IPS-18a (cell line): ENCODE measurements at regions not wholly inside any gene's neighbourhood (a gene's known extent, or its start where the extent isn't known, plus 50 kb on each side); places are given as distances from the start of the nearest gene placed in this dataset.

Source experiments
- H3K27ac ChIP-seq: one replicate; pipeline ENCODE4 v1.5.1; 2013; ENCODE audit warnings: low read length
- H3K27me3 ChIP-seq: one replicate; pipeline ENCODE4 v1.6.1; 2013; ENCODE audit warnings: mild to moderate bottlenecking, low read length; ENCODE audit not compliant: control insufficient read depth, insufficient read depth
- H3K36me3 ChIP-seq: one replicate; pipeline ENCODE4 v1.6.1; 2013; ENCODE audit warnings: low read depth, low read length; ENCODE audit not compliant: control insufficient read depth
- H3K4me1 ChIP-seq: one replicate; pipeline ENCODE4 v1.6.1; 2013; ENCODE audit warnings: low read depth, low read length; ENCODE audit not compliant: control insufficient read depth
- H3K4me3 ChIP-seq: one replicate; pipeline ENCODE4 v1.5.1; 2013; ENCODE audit warnings: low read length
- H3K9ac ChIP-seq: one replicate; pipeline ENCODE4 v1.6.1; 2013; ENCODE audit warnings: mild to moderate bottlenecking, low read length, moderate library complexity
- H3K9me3 ChIP-seq: one replicate; pipeline ENCODE4 v1.6.1; 2013; ENCODE audit warnings: low read depth, low read length; ENCODE audit not compliant: control insufficient read depth

- no peak overlapping the region for H3K4me3 ChIP-seq
- no peak overlapping the region for H3K27ac ChIP-seq
- no peak overlapping the region for H3K9ac ChIP-seq
- no peaks in the 10 kb centered on the region for H3K27me3 ChIP-seq
- no peaks in the 10 kb centered on the region for H3K36me3 ChIP-seq
- H3K9me3 ChIP-seq: no peaks in the 10 kb centered on the region
- peaks cover 9% of the 10 kb centered on the region for H3K4me1 ChIP-seq
These were observed 233.0 kb upstream of the PRKD1 start for GRCh38 chr14:30160608-30161007.

DNA sequence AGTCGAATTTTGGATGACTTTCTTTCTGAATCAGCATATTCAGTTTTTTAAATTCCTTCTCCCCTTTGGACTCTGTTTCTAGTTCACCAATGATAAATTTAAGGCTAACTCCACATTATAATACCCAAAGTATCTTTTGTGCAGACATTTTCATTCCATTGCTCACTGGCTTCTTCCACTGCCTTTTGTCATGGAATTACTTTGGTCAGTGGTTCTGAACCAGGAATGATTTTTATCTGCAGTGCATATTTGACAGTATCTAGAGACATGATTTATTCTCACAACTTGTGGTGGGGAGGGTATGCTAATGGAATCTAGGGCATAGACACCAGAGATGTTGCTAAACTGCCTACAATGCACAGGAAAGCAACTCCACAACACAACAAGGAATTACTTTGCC is 234.4 kb upstream of the PRKD1 start:
- H3K4me1 ChIP-seq: peaks cover 9% of the 10 kb centered on the region
- no peak overlapping the region for H3K27ac ChIP-seq
- no peaks in the 10 kb centered on the region for H3K9me3 ChIP-seq
- no peaks in the 10 kb centered on the region for H3K27me3 ChIP-seq
- H3K4me3 ChIP-seq: no peak overlapping the region
- H3K36me3 ChIP-seq: no peaks in the 10 kb centered on the region
- H3K9ac ChIP-seq: no peak overlapping the region

DNA sequence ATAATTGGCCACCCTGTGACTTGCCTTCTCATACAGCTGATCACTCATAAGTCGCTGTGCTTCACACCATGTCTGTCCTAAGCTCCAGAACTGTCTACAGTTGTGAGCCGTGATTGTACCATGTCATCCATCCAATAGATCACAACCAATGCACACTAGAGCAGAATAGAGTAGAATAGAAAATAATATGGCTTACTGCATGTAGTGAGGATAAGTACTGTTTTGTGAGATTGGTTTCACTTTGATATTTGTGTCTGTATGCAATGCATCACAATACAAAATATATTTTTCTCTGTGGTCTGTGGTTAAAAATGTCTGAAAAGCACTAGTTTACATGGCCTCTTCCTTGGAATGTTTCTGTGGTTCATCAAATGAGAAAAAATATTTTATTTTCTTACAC is 237.6 kb upstream of the PRKD1 start:
- H3K27ac ChIP-seq: no peak overlapping the region
- no peaks in the 10 kb centered on the region for H3K9me3 ChIP-seq
- no peak overlapping the region for H3K4me3 ChIP-seq

GRCh38 chr14:30177781-30178180 is 250.1 kb upstream of the PRKD1 start:
- no peak overlapping the region for H3K27ac ChIP-seq
- H3K9ac ChIP-seq: no peak overlapping the region
- H3K4me1 ChIP-seq: no peaks in the 10 kb centered on the region
- no peaks in the 10 kb centered on the region for H3K9me3 ChIP-seq
- no peak overlapping the region for H3K4me3 ChIP-seq
- no peaks in the 10 kb centered on the region for H3K36me3 ChIP-seq
- no peaks in the 10 kb centered on the region for H3K27me3 ChIP-seq

More for the DNA sequence above, 237.6 kb upstream of the PRKD1 start:
- no peaks in the 10 kb centered on the region for H3K27me3 ChIP-seq
- no peaks in the 10 kb centered on the region for H3K4me1 ChIP-seq
- H3K36me3 ChIP-seq: no peaks in the 10 kb centered on the region
- H3K9ac ChIP-seq: no peak overlapping the region

GRCh38 chr14:30179381-30180130 is 251.9 kb upstream of the PRKD1 start:
- Histone ChIP-seq H3K36me3 (no peaks in the 10 kb centered on the region), H3K27me3 (no peaks in the 10 kb centered on the region), H3K4me1 (no peaks in the 10 kb centered on the region), H3K9me3 (no peaks in the 10 kb centered on the region), H3K27ac (no peak overlapping the region), H3K4me3 (no peak overlapping the region), H3K9ac (no peak overlapping the region)

DNA sequence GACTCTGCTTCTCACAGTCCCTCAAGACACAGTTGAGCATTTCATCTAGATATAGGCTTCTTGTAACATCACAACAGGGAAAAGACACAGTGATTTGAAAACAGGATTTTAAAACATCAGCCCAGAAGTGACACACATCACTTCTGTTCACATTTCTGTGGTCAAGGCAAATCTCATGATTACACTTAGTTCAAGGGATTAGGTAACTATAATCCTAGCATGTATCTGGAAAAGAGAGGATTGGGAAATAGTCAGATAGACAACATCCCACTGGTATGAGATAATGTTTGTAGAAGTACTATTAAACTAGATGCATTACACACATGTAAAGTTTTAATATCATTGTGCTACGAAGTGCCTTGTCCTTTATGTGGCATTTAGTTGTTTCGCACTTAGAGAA is 252.6 kb upstream of the PRKD1 start:
- Histone ChIP-seq H3K4me1 (no peaks in the 10 kb centered on the region), H3K27me3 (no peaks in the 10 kb centered on the region), H3K27ac (no peak overlapping the region), H3K36me3 (no peaks in the 10 kb centered on the region), H3K9ac (no peak overlapping the region), H3K4me3 (no peak overlapping the region), H3K9me3 (no peaks in the 10 kb centered on the region)

- Histone ChIP-seq H3K4me1 (no peaks in the 10 kb centered on the region), H3K4me3 (no peak overlapping the region), H3K27me3 (no peaks in the 10 kb centered on the region), H3K9ac (no peak overlapping the region), H3K27ac (no peak overlapping the region), H3K36me3 (no peaks in the 10 kb centered on the region), H3K9me3 (no peaks in the 10 kb centered on the region)
These were observed 258.2 kb upstream of the PRKD1 start for GRCh38 chr14:30185832-30186231.

DNA sequence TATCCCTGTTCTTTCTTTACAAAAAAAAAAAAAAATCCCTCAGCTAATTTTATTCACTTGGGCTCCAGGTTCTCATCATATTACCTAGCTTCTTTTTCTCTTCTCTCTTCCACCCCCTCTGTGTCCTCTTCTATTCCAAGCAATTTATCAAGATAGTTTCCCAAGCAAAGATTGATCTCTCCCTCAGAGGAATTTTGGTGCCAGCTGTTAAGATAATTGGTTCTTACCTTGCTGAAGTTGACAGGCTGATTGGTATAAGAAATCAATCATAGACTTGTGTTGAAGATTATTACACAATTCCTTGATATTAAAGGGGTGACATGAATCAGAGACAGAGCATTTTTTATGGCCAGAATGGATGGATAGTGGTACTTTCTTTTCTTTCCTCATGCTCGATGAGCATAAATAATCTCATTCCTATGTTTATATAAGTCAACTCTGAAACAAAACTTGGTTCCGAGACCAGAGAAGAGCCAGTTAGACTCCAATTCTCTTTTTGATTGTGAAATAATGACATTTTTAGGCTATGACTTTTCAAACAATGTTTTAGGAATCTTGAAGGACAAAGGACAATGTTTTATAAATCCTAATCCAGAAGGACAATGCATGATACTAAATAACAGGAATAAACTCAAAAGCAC is 264.1 kb upstream of the PRKD1 start:
- H3K36me3 ChIP-seq: no peaks in the 10 kb centered on the region
- no peaks in the 10 kb centered on the region for H3K27me3 ChIP-seq
- no peak overlapping the region for H3K27ac ChIP-seq
- H3K4me1 ChIP-seq: no peaks in the 10 kb centered on the region
- no peaks in the 10 kb centered on the region for H3K9me3 ChIP-seq
- H3K4me3 ChIP-seq: no peak overlapping the region
- no peak overlapping the region for H3K9ac ChIP-seq

- H3K36me3 ChIP-seq: no peaks in the 10 kb centered on the region
- no peaks in the 10 kb centered on the region for H3K27me3 ChIP-seq
- H3K27ac ChIP-seq: no peak overlapping the region
- H3K4me1 ChIP-seq: no peaks in the 10 kb centered on the region
- H3K9ac ChIP-seq: no peak overlapping the region
- no peaks in the 10 kb centered on the region for H3K9me3 ChIP-seq
- no peak overlapping the region for H3K4me3 ChIP-seq
These were observed 265.5 kb upstream of the PRKD1 start for GRCh38 chr14:30193101-30193500.

- H3K4me1 ChIP-seq: no peaks in the 10 kb centered on the region
- no peak overlapping the region for H3K4me3 ChIP-seq
- H3K36me3 ChIP-seq: no peaks in the 10 kb centered on the region
- no peaks in the 10 kb centered on the region for H3K9me3 ChIP-seq
- no peaks in the 10 kb centered on the region for H3K27me3 ChIP-seq
- no peak overlapping the region for H3K27ac ChIP-seq
- no peak overlapping the region for H3K9ac ChIP-seq
These were observed 266.3 kb upstream of the PRKD1 start for GRCh38 chr14:30193845-30194501.

DNA sequence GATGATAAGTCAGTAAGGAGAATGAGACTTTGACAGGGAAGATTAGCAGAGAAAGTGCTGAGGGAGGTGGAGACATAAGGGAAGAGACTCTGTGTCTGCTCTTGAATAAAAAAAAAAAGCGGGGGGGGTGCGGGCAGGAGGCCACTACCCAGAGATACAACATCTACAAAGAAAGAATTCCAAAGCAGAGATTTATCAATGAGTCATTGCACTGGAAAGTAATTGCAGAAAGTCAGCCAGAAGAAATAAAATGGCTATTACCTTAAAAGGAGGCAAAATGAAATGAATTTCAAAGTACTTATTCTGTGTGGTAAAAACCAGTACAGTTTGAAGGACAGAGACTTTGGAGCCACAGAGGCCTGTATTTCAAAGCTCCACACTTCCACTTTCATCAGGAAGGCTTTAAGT is 267.1 kb upstream of the PRKD1 start:
- H3K27ac ChIP-seq: no peak overlapping the region
- H3K27me3 ChIP-seq: no peaks in the 10 kb centered on the region
- H3K36me3 ChIP-seq: no peaks in the 10 kb centered on the region
- H3K4me1 ChIP-seq: no peaks in the 10 kb centered on the region
- H3K4me3 ChIP-seq: no peak overlapping the region
- H3K9me3 ChIP-seq: no peaks in the 10 kb centered on the region
- no peak overlapping the region for H3K9ac ChIP-seq
